ENCODE measurements at regions not wholly inside any gene's neighbourhood (a gene's known extent, or its start where the extent isn't known, plus 50 kb on each side); places are given as distances from the start of the nearest gene placed in this dataset.
"Not testable (repeated sequence)": the region's sequence is repeated elsewhere in the genome, so short reads cannot be mapped to it uniquely, and the experiment has no call there.

- Histone ChIP-seq H3K27me3 (ENCODE audit: insufficient read depth, low read length) (no peaks in the 10 kb centered on the region), H3K9me3 (ENCODE audit: low read depth, low read length) (peaks cover 4% of the 10 kb centered on the region), H3K4me3 (ENCODE audit: low read length) (no peak overlapping the region), H3K4me1 (ENCODE audit: insufficient read depth, low read length) (no peaks in the 10 kb centered on the region)
Observed at GRCh38 chr5:125894383-125894782, 528.8 kb upstream of the GRAMD2B start.

GRCh38 chr5:125896368-125896767 lies 526.8 kb upstream of the GRAMD2B start:
- Histone ChIP-seq H3K9me3 (ENCODE audit: low read depth, low read length) (peaks cover 4% of the 10 kb centered on the region), H3K4me3 (ENCODE audit: low read length) (no peak overlapping the region), H3K27me3 (ENCODE audit: insufficient read depth, low read length) (no peaks in the 10 kb centered on the region), H3K4me1 (ENCODE audit: insufficient read depth, low read length) (no peaks in the 10 kb centered on the region)

- H3K9me3 ChIP-seq (ENCODE audit: low read depth, low read length) = peaks cover 11% of the 10 kb centered on the region
- no peaks in the 10 kb centered on the region for H3K4me1 ChIP-seq (ENCODE audit: insufficient read depth, low read length)
- no peak overlapping the region for H3K4me3 ChIP-seq (ENCODE audit: low read length)
- H3K27me3 ChIP-seq (ENCODE audit: insufficient read depth, low read length) = no peaks in the 10 kb centered on the region
Observed at GRCh38 chr5:125897089-125897488, 526.1 kb upstream of the GRAMD2B start.

GRCh38 chr5:125898851-125899405 lies 524.3 kb upstream of the GRAMD2B start:
- Histone ChIP-seq H3K4me1 (ENCODE audit: insufficient read depth, low read length) (no peaks in the 10 kb centered on the region), H3K4me3 (ENCODE audit: low read length) (no peak overlapping the region), H3K9me3 (ENCODE audit: low read depth, low read length) (peaks cover 11% of the 10 kb centered on the region), H3K27me3 (ENCODE audit: insufficient read depth, low read length) (no peaks in the 10 kb centered on the region)

DNA sequence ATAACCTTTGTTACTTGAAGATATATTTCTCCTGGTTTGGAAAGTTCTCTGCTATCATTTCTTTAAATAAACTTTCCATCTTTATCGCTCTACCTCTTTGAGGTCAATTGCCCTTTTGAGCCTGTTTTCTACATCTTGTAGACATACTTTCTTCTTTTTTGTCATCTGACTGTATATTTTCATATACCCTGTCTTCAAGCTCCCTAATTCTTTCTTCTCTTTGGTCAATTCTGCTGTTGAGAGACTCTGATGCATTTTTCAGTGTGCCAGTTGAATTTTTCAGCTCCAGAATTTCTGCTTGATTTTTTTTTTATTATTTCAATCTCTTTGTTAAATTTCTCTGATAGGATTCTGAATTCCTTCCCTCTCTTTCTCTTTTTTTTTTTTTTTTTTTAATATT lies 511.2 kb upstream of the GRAMD2B start:
- peaks cover 12% of the 10 kb centered on the region for H3K9me3 ChIP-seq (ENCODE audit: low read depth, low read length)
- H3K4me3 ChIP-seq (ENCODE audit: low read length) = no peak overlapping the region
- no peaks in the 10 kb centered on the region for H3K27me3 ChIP-seq (ENCODE audit: insufficient read depth, low read length)
- H3K4me1 ChIP-seq (ENCODE audit: insufficient read depth, low read length) = no peaks in the 10 kb centered on the region

GRCh38 chr5:125913200-125913599 lies 510.0 kb upstream of the GRAMD2B start:
- Histone ChIP-seq H3K4me1 (ENCODE audit: insufficient read depth, low read length) (no peaks in the 10 kb centered on the region), H3K9me3 (ENCODE audit: low read depth, low read length) (peaks cover 9% of the 10 kb centered on the region), H3K27me3 (ENCODE audit: insufficient read depth, low read length) (no peaks in the 10 kb centered on the region), H3K4me3 (ENCODE audit: low read length) (no peak overlapping the region)

GRCh38 chr5:125914471-125914870 lies 508.7 kb upstream of the GRAMD2B start:
- peaks cover 6% of the 10 kb centered on the region for H3K9me3 ChIP-seq (ENCODE audit: low read depth, low read length)
- no peaks in the 10 kb centered on the region for H3K27me3 ChIP-seq (ENCODE audit: insufficient read depth, low read length)
- H3K4me1 ChIP-seq (ENCODE audit: insufficient read depth, low read length) = no peaks in the 10 kb centered on the region
- no peak overlapping the region for H3K4me3 ChIP-seq (ENCODE audit: low read length)

GRCh38 chr5:125923958-125924357 lies 499.3 kb upstream of the GRAMD2B start:
- not testable (repeated sequence) for H3K4me3 ChIP-seq (ENCODE audit: low read length); H3K27me3 ChIP-seq (ENCODE audit: insufficient read depth, low read length); H3K4me1 ChIP-seq (ENCODE audit: insufficient read depth, low read length); H3K9me3 ChIP-seq (ENCODE audit: low read depth, low read length)

- Histone ChIP-seq H3K4me1 (ENCODE audit: insufficient read depth, low read length) (no peaks in the 10 kb centered on the region), H3K27me3 (ENCODE audit: insufficient read depth, low read length) (no peaks in the 10 kb centered on the region), H3K4me3 (ENCODE audit: low read length) (no peak overlapping the region), H3K9me3 (ENCODE audit: low read depth, low read length) (peaks cover 15% of the 10 kb centered on the region)
Observed at GRCh38 chr5:125926172-125926571, 497.0 kb upstream of the GRAMD2B start.

DNA sequence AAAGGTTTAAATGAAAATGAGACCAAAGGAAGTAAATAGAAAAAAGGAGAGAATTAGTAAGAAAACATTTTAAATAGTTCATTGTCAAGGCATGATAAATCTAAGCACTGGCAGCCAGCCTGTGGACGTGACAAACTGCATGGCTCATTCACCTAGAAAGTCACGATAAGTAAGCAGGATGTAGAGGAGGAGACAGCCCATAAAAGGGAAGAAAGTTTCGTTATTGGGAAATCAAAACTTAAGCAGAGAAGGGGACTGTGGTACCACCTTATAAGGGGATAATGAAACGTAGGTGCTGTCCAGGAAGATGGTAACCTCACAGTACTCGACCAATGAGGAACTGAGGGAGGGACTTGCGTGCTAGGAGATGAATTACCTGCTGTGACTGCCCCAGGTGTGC lies 494.5 kb upstream of the GRAMD2B start:
- H3K4me1 ChIP-seq (ENCODE audit: insufficient read depth, low read length) = no peaks in the 10 kb centered on the region
- H3K9me3 ChIP-seq (ENCODE audit: low read depth, low read length) = peaks cover 25% of the 10 kb centered on the region
- H3K27me3 ChIP-seq (ENCODE audit: insufficient read depth, low read length) = no peaks in the 10 kb centered on the region
- no peak overlapping the region for H3K4me3 ChIP-seq (ENCODE audit: low read length)

- Histone ChIP-seq H3K27me3 (ENCODE audit: insufficient read depth, low read length) (no peaks in the 10 kb centered on the region), H3K4me1 (ENCODE audit: insufficient read depth, low read length) (no peaks in the 10 kb centered on the region), H3K4me3 (ENCODE audit: low read length) (no peak overlapping the region), H3K9me3 (ENCODE audit: low read depth, low read length) (no peaks in the 10 kb centered on the region)
Observed at GRCh38 chr5:125950012-125950615, 473.1 kb upstream of the GRAMD2B start.

GRCh38 chr5:125961150-125961549 lies 462.1 kb upstream of the GRAMD2B start:
- no peaks in the 10 kb centered on the region for H3K27me3 ChIP-seq (ENCODE audit: insufficient read depth, low read length)
- H3K4me1 ChIP-seq (ENCODE audit: insufficient read depth, low read length) = no peaks in the 10 kb centered on the region
- H3K9me3 ChIP-seq (ENCODE audit: low read depth, low read length) = peaks cover 12% of the 10 kb centered on the region
- H3K4me3 ChIP-seq (ENCODE audit: low read length) = no peak overlapping the region

- Histone ChIP-seq H3K27me3 (ENCODE audit: insufficient read depth, low read length) (no peaks in the 10 kb centered on the region), H3K4me1 (ENCODE audit: insufficient read depth, low read length) (no peaks in the 10 kb centered on the region), H3K9me3 (ENCODE audit: low read depth, low read length) (no peaks in the 10 kb centered on the region), H3K4me3 (ENCODE audit: low read length) (no peak overlapping the region)
Observed at GRCh38 chr5:125965577-125965976, 457.6 kb upstream of the GRAMD2B start.

GRCh38 chr5:125967576-125967975 lies 455.6 kb upstream of the GRAMD2B start:
- Histone ChIP-seq H3K4me3 (ENCODE audit: low read length) (no peak overlapping the region), H3K27me3 (ENCODE audit: insufficient read depth, low read length) (no peaks in the 10 kb centered on the region), H3K9me3 (ENCODE audit: low read depth, low read length) (no peaks in the 10 kb centered on the region), H3K4me1 (ENCODE audit: insufficient read depth, low read length) (no peaks in the 10 kb centered on the region)

DNA sequence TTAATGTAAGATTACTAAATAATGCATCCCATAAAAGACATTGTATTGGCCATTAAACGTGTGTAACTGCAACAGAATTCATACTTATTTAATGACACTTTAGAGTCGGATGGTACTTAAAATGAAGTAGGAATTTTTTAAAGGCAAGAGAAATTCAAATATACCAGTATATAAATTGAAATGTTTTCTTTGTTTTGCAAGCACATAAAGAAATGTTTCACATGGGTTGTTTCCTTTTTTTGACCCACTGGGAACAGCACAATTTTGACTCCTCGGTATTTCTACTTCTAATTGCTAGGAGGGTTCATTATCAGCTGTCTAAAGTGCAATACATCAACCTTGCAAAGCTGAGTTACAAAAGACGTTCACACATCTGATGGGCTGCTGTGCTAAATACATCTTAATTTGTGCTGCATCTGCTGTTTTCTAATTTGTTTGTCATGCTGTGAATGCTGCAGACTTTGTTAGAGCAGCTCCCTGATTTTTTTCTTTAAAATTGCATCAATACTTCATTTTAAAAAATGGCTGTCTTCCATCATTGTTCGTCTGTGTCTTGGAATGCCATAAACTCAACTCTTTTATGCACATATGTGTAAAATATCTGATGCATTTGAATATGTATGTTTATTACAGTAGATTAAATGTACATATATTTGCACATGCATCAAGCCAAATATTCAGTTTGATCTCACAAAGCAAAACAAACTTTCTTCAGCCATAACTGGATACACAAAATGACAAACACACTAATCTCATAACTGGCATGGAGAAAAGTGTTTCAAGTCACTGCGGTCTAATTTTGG lies 454.0 kb upstream of the GRAMD2B start:
- no peaks in the 10 kb centered on the region for H3K4me1 ChIP-seq (ENCODE audit: insufficient read depth, low read length)
- H3K9me3 ChIP-seq (ENCODE audit: low read depth, low read length) = no peaks in the 10 kb centered on the region
- H3K27me3 ChIP-seq (ENCODE audit: insufficient read depth, low read length) = no peaks in the 10 kb centered on the region
- no peak overlapping the region for H3K4me3 ChIP-seq (ENCODE audit: low read length)

DNA sequence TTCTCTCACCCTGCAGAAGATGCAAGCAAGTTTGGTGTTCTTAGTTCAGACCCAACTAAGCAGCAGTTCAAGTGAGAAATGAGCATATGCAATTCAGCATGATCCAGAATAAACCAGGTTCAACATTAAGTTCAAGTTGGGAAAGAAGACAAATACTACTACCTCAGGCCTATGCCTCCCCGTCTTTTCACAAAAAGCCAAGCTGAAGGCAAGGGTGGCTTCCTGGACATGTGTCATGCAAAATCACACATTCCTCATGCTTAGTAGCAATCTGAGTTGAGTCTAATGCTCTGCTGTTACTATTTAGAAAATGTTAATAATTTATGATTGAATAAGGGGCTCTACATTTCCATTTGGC lies 453.4 kb upstream of the GRAMD2B start:
- Histone ChIP-seq H3K4me1 (ENCODE audit: insufficient read depth, low read length) (no peaks in the 10 kb centered on the region), H3K27me3 (ENCODE audit: insufficient read depth, low read length) (no peaks in the 10 kb centered on the region), H3K9me3 (ENCODE audit: low read depth, low read length) (no peaks in the 10 kb centered on the region), H3K4me3 (ENCODE audit: low read length) (no peak overlapping the region)

Data from mononuclear cell (primary cell).